T47D (cell line): ENCODE measurements at regions not wholly inside any gene's neighbourhood (a gene's known extent, or its start where the extent isn't known, plus 50 kb on each side); places are given as distances from the start of the nearest gene placed in this dataset.
"Not testable (repeated sequence)": the region's sequence is repeated elsewhere in the genome, so short reads cannot be mapped to it uniquely, and the experiment has no call there.

Source experiments
- DNase-seq, 2 experiments: peaks; one replicate each; pipeline versions ENCODE4 v3.0.0 to v3.0.0-alpha.2; 2011 to 2012; ENCODE audit warnings: low read depth in 1 of 2, low spot score in 1 of 2
- JUND ChIP-seq: IDR thresholded peaks from 2 replicates; pipeline ENCODE4 v1.6.1; 2012; ENCODE audit warnings: low read depth
- in situ Hi-C: cut with HindIII; loops from 2 replicates; pipeline ENCODE4 v1.10.0; 2016; ENCODE audit warnings: low sequenced_read_pairs, low pct_unique_long_range_greater_than_20kb

DNA sequence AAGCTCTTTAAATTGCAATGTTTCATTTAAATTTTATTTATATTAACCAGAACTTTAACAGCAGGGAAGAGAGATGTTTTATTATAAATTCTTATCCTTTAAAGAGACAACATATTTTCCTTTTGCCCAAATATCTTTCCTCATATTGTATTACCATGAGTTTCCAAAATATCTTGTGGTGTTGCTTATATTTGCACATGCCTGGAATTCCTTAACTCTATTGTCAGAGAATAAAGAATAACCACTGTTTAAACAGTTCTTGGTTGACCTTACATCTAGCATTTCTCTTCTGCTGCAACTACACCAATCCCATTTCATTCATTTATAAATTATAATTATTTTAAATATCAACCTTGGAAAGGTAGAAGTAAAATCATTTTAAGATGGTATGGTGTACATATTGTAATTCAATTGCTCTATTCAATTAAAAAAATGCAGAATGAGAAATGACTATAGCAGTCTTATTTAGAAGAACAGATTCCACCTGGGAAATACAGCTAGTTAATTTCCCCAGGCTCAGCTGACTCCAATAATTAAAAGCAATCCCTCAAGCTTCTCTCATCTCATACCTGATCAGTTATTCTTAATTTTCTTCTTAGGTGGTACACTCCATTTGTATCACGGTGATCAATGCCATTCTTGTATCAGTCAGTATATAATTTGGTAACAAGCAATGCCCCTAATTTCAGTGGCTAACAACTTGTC lies 923.3 kb downstream of the KCNA4 start:
- DNase-seq: peak in 1 of 2 experiments; percentile 28
- no peak for TF ChIP-seq JUND
- in situ Hi-C loops: no loop called here

DNA sequence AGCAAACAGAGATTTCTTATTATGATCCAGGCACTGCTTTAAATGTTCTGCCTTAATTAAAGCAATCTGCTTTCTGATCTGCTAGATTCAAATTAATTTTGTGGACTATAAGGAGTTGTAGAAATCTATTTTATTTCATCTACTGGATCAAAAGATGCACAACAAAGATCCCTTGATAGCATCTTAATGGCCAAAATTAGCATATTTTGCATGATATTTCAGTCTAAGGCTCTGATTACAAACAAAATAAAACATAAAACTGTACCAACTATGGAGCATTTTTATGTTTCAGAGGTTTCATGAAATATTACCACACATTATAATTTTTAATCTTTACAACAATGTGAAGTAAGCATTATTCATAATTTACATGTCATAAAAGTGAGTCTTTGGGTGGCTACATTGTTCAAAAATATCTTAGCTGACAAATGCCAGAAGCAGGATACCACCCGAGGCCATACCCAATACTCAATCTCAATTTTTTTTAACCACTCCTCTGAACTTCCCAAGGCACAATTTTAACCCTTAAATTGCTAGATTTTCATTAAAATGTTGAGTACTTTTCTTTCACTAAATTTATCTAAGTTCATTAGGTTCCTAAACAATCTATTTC lies 929.5 kb downstream of the KCNA4 start:
- no peak for TF ChIP-seq JUND
- in situ Hi-C loops: no loop called here
- no peak for DNase-seq

DNA sequence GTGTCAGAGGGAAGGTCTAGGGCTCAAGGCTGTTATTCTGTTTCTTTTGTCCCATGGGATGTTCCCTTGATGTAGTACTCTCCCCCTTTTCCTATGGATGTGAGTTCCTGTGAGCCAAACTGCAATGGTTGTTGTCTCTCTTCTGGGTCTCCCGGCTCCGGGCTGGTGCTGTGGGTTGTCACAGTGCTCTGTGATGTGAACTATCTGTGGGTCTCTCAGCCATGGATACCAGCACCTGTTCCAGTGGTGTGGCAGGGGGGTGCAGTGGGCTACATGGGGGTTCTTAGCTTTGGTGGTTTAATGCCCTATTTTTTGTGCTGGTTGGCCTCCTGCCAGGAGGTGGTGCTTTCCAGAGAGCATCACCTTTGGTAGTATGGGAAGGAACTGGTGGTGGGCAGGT lies 941.1 kb downstream of the KCNA4 start:
- TF ChIP-seq JUND: no peak
- DNase-seq: no peak
- in situ Hi-C loops: no loop called here

- in situ Hi-C loops: no loop called here
- TF ChIP-seq JUND: no peak
- DNase-seq: no peak
Observed at GRCh38 chr11:29063630-29064361, 953.0 kb downstream of the KCNA4 start.

- no peak for TF ChIP-seq JUND
- in situ Hi-C loops: no loop called here
- DNase-seq: no peak
Observed at GRCh38 chr11:29061452-29061851, 953.3 kb downstream of the METTL15 start.

DNA sequence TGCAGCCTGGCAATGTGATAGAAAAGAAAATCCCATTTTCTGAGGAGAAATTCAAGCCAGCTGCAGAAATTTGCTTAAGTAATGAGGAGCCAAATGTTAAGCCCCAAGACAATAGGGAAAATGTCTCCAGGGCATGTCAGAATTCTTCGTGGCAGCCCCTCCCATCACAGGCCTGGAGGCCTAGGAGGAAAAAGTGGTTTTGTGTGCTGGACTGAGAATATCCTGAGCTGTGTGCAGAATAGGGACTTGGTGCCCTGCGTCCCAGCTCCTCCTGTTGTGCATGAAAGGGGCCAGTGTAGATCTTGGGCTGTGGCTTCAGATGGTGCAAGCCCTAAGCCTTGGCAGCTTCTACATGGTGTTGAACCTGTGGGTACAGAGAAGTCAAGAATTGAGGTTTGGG lies 948.3 kb downstream of the METTL15 start:
- in situ Hi-C loops, DNase-seq: not testable (repeated sequence)

- in situ Hi-C loops: no loop called here
- TF ChIP-seq JUND: no peak
- no peak for DNase-seq
Observed at GRCh38 chr11:29051935-29052334, 943.7 kb downstream of the METTL15 start.

DNA sequence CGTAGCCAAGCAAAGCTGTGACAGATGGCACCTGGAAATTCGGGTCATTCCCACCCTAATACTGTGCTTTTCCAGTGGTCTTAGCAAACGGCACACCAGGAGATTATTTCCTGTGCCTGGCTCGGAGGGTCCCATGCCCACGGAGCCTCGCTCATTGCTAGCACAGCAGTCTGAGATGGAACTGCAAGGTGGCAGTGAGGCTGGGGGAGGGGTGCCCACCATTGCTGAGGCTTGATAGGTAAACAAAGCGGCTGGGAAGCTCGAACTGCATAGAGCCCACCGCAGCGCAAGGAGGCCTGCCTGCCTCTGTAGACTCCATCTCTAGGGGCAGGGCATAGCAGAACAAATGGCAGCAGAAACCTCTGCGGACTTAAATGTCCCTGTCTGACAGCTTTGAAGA lies 942.8 kb downstream of the METTL15 start:
- DNase-seq, in situ Hi-C loops: not testable (repeated sequence)

- in situ Hi-C loops: no loop called here
- DNase-seq: no peak
- TF ChIP-seq JUND: no peak
Observed at GRCh38 chr11:29040489-29040888, 932.3 kb downstream of the METTL15 start.

- no peak for TF ChIP-seq JUND
- no peak for DNase-seq
- in situ Hi-C loops: no loop called here
Observed at GRCh38 chr11:29032384-29033149, 924.4 kb downstream of the METTL15 start.

DNA sequence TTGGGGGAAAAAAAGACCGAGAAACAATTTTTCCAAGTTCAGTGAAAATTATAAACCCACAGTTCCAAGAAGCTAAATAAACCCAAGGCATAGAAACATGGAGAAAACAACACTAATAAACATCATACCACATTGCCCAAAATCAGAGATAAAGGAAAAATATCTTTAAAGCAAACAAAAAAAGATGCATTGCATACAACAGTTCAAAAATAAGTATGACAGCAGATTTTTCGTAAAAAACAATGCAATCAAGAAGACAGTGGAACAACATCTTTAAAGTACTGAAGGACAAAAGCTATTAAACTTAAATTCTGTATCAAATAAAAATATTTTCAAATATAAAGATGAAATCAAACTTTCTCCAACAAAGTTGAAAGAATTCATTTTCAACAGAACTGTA lies 921.3 kb downstream of the METTL15 start:
- DNase-seq: no peak
- in situ Hi-C loops: no loop called here

DNA sequence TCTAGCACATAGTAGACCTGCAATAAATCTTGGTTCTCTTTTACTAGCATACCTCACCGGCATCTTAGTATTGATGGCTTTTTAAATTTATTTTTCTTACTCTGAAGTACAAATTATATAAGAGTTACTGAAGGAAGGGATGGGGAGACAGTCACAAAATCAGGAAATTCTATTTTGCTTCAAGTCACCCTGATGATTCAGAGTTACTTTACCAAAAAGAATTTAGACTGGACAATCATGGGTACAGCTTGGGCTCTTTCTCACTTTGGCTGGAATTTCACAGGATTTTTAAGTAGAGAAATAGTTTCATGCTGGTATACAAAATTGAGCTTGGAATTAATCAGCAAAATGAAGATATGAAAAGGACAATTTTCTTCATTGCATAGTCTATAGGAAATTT lies 919.2 kb downstream of the METTL15 start:
- in situ Hi-C loops: no loop called here
- TF ChIP-seq JUND: no peak
- no peak for DNase-seq

More for the DNA sequence above, 921.3 kb downstream of the METTL15 start:
- TF ChIP-seq JUND: no peak

- TF ChIP-seq JUND: no peak
- in situ Hi-C loops: no loop called here
- DNase-seq: no peak
Observed at GRCh38 chr11:29026286-29026685, 918.1 kb downstream of the METTL15 start.
